Peyer's patch (tissue), 4 donors: ENCODE measurements at regions not wholly inside any gene's neighbourhood (a gene's known extent, or its start where the extent isn't known, plus 50 kb on each side); places are given as distances from the start of the nearest gene placed in this dataset.

Experiments used
- DNase-seq, 3 donors: peaks; one replicate each; pipeline ENCODE4 v3.0.0-alpha.2; 2017 to 2019
- H3K27ac ChIP-seq, 4 donors: fragments of 200-600 bp; sonication (generic); one replicate each; pipeline ENCODE4 v1.5.1; 2016 to 2019
- H3K27me3 ChIP-seq, 2 donors: fragments of 200-600 bp; sonication (generic); one replicate each; pipeline ENCODE4 v1.5.1; 2019
- H3K36me3 ChIP-seq, 3 donors: fragments of 200-600 bp; sonication (generic); one replicate each; pipeline ENCODE4 v1.5.1; 2016 to 2019
- H3K4me1 ChIP-seq, 4 donors: fragments of 200-600 bp; sonication (generic); one replicate each; pipeline ENCODE4 v1.5.1; 2016 to 2019
- H3K4me3 ChIP-seq, 4 donors: fragments of 200-600 bp; sonication (generic); 1 replicate in 3 of 4; 2 replicates in 1 of 4; pipeline ENCODE4 v1.5.1; 2016 to 2019; ENCODE audit warnings: mild to moderate bottlenecking in 1 of 4
- H3K9me3 ChIP-seq, 4 donors: fragments of 200-600 bp; sonication (generic); one replicate each; pipeline ENCODE4 v1.5.1; 2016 to 2019; ENCODE audit warnings: mild to moderate bottlenecking in 1 of 4
- POLR2A ChIP-seq, 2 donors: fragments of 450-650 bp; IDR thresholded peaks; one replicate each; pipeline ENCODE4 v1.5.1; 2017; ENCODE audit warnings: antibody characterized with exemption in 2 of 2, mild to moderate bottlenecking in 2 of 2, moderate library complexity in 2 of 2
- TF ChIP-seq, protein P1 (sequence below), 6 experiments: fragments of 450-650 bp in 4 of 6; fragments of 200-600 bp in 2 of 6; sonication (generic) in 1 of 6; IDR thresholded peaks; one replicate each; pipeline ENCODE4 v1.5.1; 2017 to 2019; ENCODE audit warnings: antibody characterized with exemption in 6 of 6, mild to moderate bottlenecking in 3 of 6, moderate library complexity in 1 of 6

- TF ChIP-seq, protein P1, sequence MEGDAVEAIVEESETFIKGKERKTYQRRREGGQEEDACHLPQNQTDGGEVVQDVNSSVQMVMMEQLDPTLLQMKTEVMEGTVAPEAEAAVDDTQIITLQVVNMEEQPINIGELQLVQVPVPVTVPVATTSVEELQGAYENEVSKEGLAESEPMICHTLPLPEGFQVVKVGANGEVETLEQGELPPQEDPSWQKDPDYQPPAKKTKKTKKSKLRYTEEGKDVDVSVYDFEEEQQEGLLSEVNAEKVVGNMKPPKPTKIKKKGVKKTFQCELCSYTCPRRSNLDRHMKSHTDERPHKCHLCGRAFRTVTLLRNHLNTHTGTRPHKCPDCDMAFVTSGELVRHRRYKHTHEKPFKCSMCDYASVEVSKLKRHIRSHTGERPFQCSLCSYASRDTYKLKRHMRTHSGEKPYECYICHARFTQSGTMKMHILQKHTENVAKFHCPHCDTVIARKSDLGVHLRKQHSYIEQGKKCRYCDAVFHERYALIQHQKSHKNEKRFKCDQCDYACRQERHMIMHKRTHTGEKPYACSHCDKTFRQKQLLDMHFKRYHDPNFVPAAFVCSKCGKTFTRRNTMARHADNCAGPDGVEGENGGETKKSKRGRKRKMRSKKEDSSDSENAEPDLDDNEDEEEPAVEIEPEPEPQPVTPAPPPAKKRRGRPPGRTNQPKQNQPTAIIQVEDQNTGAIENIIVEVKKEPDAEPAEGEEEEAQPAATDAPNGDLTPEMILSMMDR (IDR thresholded peaks at IDR 0.05) = no peak
- no peak for TF ChIP-seq POLR2A (IDR thresholded peaks at IDR 0.05)
Measured at GRCh38 chr11:36726420-36726819, 128.4 kb upstream of the RAG2 start.

GRCh38 chr11:36724742-36725385, 126.8 kb upstream of the RAG2 start:
- no peak for DNase-seq
- Histone ChIP-seq H3K36me3 (no peaks in the 10 kb centered on the region), H3K27me3 (no peaks in the 10 kb centered on the region), H3K4me3 (no peak overlapping the region), H3K4me1 (no peaks in the 10 kb centered on the region), H3K9me3 (no peaks in the 10 kb centered on the region), H3K27ac (no peak overlapping the region)
- TF ChIP-seq, protein P1 (IDR thresholded peaks at IDR 0.05) = no peak

More at GRCh38 chr11:36726420-36726819, 128.4 kb upstream of the RAG2 start:
- no peaks in the 10 kb centered on the region for H3K36me3 ChIP-seq
- H3K27me3 ChIP-seq = no peaks in the 10 kb centered on the region
- no peaks in the 10 kb centered on the region for H3K9me3 ChIP-seq
- no peak overlapping the region for H3K27ac ChIP-seq
- H3K4me3 ChIP-seq = no peak overlapping the region
- DNase-seq = no peak
- no peaks in the 10 kb centered on the region for H3K4me1 ChIP-seq

GRCh38 chr11:36722421-36722820, 124.4 kb upstream of the RAG2 start:
- H3K27me3 ChIP-seq = no peaks in the 10 kb centered on the region
- no peak overlapping the region for H3K27ac ChIP-seq
- H3K36me3 ChIP-seq = no peaks in the 10 kb centered on the region
- no peak for DNase-seq
- no peak overlapping the region for H3K4me3 ChIP-seq
- H3K9me3 ChIP-seq = no peaks in the 10 kb centered on the region
- TF ChIP-seq, protein P1 (IDR thresholded peaks at IDR 0.05) = no peak
- no peak for TF ChIP-seq POLR2A (IDR thresholded peaks at IDR 0.05)
- no peaks in the 10 kb centered on the region for H3K4me1 ChIP-seq

- no peaks in the 10 kb centered on the region for H3K4me1 ChIP-seq
- no peaks in the 10 kb centered on the region for H3K27me3 ChIP-seq
- TF ChIP-seq, protein P1 (IDR thresholded peaks at IDR 0.05) = no peak
- no peak for TF ChIP-seq POLR2A (IDR thresholded peaks at IDR 0.05)
- H3K27ac ChIP-seq = no peak overlapping the region
- no peaks in the 10 kb centered on the region for H3K36me3 ChIP-seq
- no peak overlapping the region for H3K4me3 ChIP-seq
- no peak for DNase-seq
- H3K9me3 ChIP-seq = no peaks in the 10 kb centered on the region
Measured at GRCh38 chr11:36719358-36720107, 121.5 kb upstream of the RAG2 start.

- Histone ChIP-seq H3K4me3 (no peak overlapping the region), H3K4me1 (no peaks in the 10 kb centered on the region)
- TF ChIP-seq, protein P1 (IDR thresholded peaks at IDR 0.05) = no peak
- TF ChIP-seq POLR2A (IDR thresholded peaks at IDR 0.05) = no peak
Measured at GRCh38 chr11:36718451-36718850, 120.4 kb upstream of the RAG2 start.

More at GRCh38 chr11:36718451-36718850, 120.4 kb upstream of the RAG2 start:
- Histone ChIP-seq H3K27ac (no peak overlapping the region), H3K9me3 (no peaks in the 10 kb centered on the region), H3K36me3 (no peaks in the 10 kb centered on the region), H3K27me3 (no peaks in the 10 kb centered on the region)
- no peak for DNase-seq
